ENCODE measurements at regions not wholly inside any gene's neighbourhood (a gene's known extent, or its start where the extent isn't known, plus 50 kb on each side); places are given as distances from the start of the nearest gene placed in this dataset.

DNA sequence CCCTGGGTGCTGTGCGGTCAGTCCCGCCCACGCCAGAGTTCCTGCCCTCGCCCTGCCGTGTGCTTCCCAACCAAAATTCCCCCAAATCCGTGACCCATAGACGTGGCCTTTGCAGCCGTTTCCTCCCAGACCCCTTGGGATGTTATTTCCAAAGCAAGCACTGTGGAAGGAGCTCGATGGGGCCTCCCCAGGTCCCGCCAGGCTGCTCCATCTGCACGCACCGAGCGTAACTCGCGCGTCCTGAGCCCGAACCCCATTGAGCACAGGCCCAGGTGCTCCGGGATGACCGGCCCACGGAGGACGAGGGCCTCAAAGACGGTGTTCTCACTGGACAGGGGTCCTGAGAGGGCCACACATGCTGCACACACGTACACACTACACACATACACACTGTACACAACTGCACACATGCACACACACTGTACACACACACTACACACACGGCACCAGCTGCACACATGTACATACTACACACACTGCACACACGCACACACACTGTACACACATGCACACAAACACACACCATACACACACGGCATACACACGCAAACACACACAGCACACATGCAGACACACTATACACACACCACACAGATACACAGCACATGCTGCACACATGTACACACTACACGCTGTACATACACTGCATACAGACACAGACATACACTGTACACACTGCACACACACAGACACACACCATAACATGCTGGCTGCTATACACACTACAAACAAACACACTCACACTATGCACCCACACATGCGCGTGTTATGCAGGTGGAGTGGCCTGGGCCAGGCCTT is 431.2 kb upstream of the SALL3 start:
- no peak for DNase-seq
- no peak for ATAC-seq (ENCODE audit: insufficient read depth, low read depth)
- Histone ChIP-seq H2AFZ (ENCODE audit: low read depth, low read length) (no peak overlapping the region), H3K27me3 (ENCODE audit: insufficient read depth, low read length, poor library complexity) (no peaks in the 10 kb centered on the region), H3K4me2 (ENCODE audit: insufficient read depth, low read length) (no peak overlapping the region), H3K9ac (ENCODE audit: low read depth, low read length) (no peak overlapping the region), H3K79me2 (ENCODE audit: insufficient read depth, low read length) (no peaks in the 10 kb centered on the region), H3K9me3 (ENCODE audit: insufficient read depth, low read length, severe bottlenecking) (no peaks in the 10 kb centered on the region), H3K36me3 (ENCODE audit: insufficient read depth, low read length) (no peaks in the 10 kb centered on the region), H3K27ac (ENCODE audit: low read length) (no peak overlapping the region), H3K4me3 (ENCODE audit: low read depth in 1 of 2, low read length in 2 of 2) (no peak overlapping the region), H4K20me1 (ENCODE audit: insufficient read depth, low read length) (no peaks in the 10 kb centered on the region), H3K4me1 (ENCODE audit: insufficient read depth, low read length) (no peaks in the 10 kb centered on the region)
- TF ChIP-seq, protein P1, sequence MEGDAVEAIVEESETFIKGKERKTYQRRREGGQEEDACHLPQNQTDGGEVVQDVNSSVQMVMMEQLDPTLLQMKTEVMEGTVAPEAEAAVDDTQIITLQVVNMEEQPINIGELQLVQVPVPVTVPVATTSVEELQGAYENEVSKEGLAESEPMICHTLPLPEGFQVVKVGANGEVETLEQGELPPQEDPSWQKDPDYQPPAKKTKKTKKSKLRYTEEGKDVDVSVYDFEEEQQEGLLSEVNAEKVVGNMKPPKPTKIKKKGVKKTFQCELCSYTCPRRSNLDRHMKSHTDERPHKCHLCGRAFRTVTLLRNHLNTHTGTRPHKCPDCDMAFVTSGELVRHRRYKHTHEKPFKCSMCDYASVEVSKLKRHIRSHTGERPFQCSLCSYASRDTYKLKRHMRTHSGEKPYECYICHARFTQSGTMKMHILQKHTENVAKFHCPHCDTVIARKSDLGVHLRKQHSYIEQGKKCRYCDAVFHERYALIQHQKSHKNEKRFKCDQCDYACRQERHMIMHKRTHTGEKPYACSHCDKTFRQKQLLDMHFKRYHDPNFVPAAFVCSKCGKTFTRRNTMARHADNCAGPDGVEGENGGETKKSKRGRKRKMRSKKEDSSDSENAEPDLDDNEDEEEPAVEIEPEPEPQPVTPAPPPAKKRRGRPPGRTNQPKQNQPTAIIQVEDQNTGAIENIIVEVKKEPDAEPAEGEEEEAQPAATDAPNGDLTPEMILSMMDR (IDR thresholded peaks at IDR 0.05; ENCODE audit: borderline replicate concordance, extremely low read depth, low read length, poor library complexity, severe bottlenecking), result no peak
- TF ChIP-seq EZH2 (IDR thresholded peaks at IDR 0.05; ENCODE audit: borderline replicate concordance, low read depth, low read length, severe bottlenecking), result no peak

DNA sequence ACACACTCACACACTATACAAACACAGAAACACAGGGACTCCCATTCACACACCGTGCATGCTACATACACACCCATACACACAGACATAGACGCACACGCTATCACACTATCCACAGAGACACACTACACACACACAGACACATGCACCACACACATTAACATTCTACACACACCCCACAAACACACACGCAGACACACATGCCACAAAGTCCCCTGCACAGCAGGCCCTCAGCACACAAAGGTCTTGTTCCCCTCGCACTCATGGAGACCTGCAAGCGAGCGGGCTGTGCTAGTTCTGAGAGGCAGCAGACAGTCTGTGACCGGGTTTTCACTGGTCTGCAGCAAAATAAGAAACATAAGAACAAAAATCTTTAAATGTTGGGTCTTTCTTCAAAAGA is 429.6 kb upstream of the SALL3 start:
- no peak overlapping the region for H3K27ac ChIP-seq (ENCODE audit: low read length)
- no peak overlapping the region for H3K4me3 ChIP-seq (ENCODE audit: low read depth in 1 of 2, low read length in 2 of 2)
- no peak overlapping the region for H3K4me2 ChIP-seq (ENCODE audit: insufficient read depth, low read length)
- TF ChIP-seq EZH2 (IDR thresholded peaks at IDR 0.05; ENCODE audit: borderline replicate concordance, low read depth, low read length, severe bottlenecking), result no peak
- TF ChIP-seq, protein P1 (IDR thresholded peaks at IDR 0.05; ENCODE audit: borderline replicate concordance, extremely low read depth, low read length, poor library complexity, severe bottlenecking), result no peak
- no peaks in the 10 kb centered on the region for H3K79me2 ChIP-seq (ENCODE audit: insufficient read depth, low read length)
- H2AFZ ChIP-seq (ENCODE audit: low read depth, low read length), result no peak overlapping the region
- H3K36me3 ChIP-seq (ENCODE audit: insufficient read depth, low read length), result no peaks in the 10 kb centered on the region
- no peaks in the 10 kb centered on the region for H4K20me1 ChIP-seq (ENCODE audit: insufficient read depth, low read length)
- no peak overlapping the region for H3K9ac ChIP-seq (ENCODE audit: low read depth, low read length)
- H3K27me3 ChIP-seq (ENCODE audit: insufficient read depth, low read length, poor library complexity), result no peaks in the 10 kb centered on the region
- no peak for DNase-seq
- H3K9me3 ChIP-seq (ENCODE audit: insufficient read depth, low read length, severe bottlenecking), result peaks cover under 1% of the 10 kb centered on the region
- H3K4me1 ChIP-seq (ENCODE audit: insufficient read depth, low read length), result no peaks in the 10 kb centered on the region
- ATAC-seq (ENCODE audit: insufficient read depth, low read depth), result no peak

GRCh38 chr18:78554944-78555608 is 424.5 kb upstream of the SALL3 start:
- Histone ChIP-seq H3K4me1 (ENCODE audit: insufficient read depth, low read length) (no peaks in the 10 kb centered on the region), H3K9me3 (ENCODE audit: insufficient read depth, low read length, severe bottlenecking) (peaks cover 6% of the 10 kb centered on the region), H3K9ac (ENCODE audit: low read depth, low read length) (no peak overlapping the region), H3K27ac (ENCODE audit: low read length) (no peak overlapping the region), H3K27me3 (ENCODE audit: insufficient read depth, low read length, poor library complexity) (no peaks in the 10 kb centered on the region), H3K36me3 (ENCODE audit: insufficient read depth, low read length) (no peaks in the 10 kb centered on the region), H2AFZ (ENCODE audit: low read depth, low read length) (no peak overlapping the region), H3K79me2 (ENCODE audit: insufficient read depth, low read length) (no peaks in the 10 kb centered on the region), H4K20me1 (ENCODE audit: insufficient read depth, low read length) (no peaks in the 10 kb centered on the region), H3K4me2 (ENCODE audit: insufficient read depth, low read length) (no peak overlapping the region), H3K4me3 (ENCODE audit: low read depth in 1 of 2, low read length in 2 of 2) (no peak overlapping the region)
- no peak for TF ChIP-seq EZH2 (IDR thresholded peaks at IDR 0.05; ENCODE audit: borderline replicate concordance, low read depth, low read length, severe bottlenecking)
- TF ChIP-seq, protein P1 (IDR thresholded peaks at IDR 0.05; ENCODE audit: borderline replicate concordance, extremely low read depth, low read length, poor library complexity, severe bottlenecking), result no peak
- no peak for ATAC-seq (ENCODE audit: insufficient read depth, low read depth)
- DNase-seq, result no peak

Data from DND-41 (cell line).